ENCODE measurements at regions not wholly inside any gene's neighbourhood (a gene's known extent, or its start where the extent isn't known, plus 50 kb on each side); places are given as distances from the start of the nearest gene placed in this dataset.

GRCh38 chr7:10521306-10521705 is 452.4 kb upstream of the PHF14 start:
- no peak for TF ChIP-seq CTCF (IDR thresholded peaks at IDR 0.05; ENCODE audit: insufficient read depth, low read length, poor library complexity, severe bottlenecking)
- no peak for TF ChIP-seq EZH2phosphoT487 (conservative IDR thresholded peaks at IDR 0.05; ENCODE audit: low read length)
